ENCODE measurements at regions not wholly inside any gene's neighbourhood (a gene's known extent, or its start where the extent isn't known, plus 50 kb on each side); places are given as distances from the start of the nearest gene placed in this dataset.

- H2AFZ ChIP-seq (ENCODE audit: insufficient read depth, low read depth, low read length, poor library complexity, severe bottlenecking) = no peak overlapping the region
- no peaks in the 10 kb centered on the region for H3K27me3 Mint-ChIP-seq (ENCODE audit: low read depth in 3 of 3)
- H3K27ac ChIP-seq (ENCODE audit: low read depth in 1 of 2, low read length in 2 of 2) = no peak overlapping the region
- no peak overlapping the region for H3K4me3 ChIP-seq (replicated peaks in 1 of 3; ENCODE audit: low read depth in 2 of 3, low read length in 3 of 3)
- H3K4me1 Mint-ChIP-seq = peaks cover 8% of the 10 kb centered on the region
- H3K79me2 ChIP-seq (ENCODE audit: insufficient read depth, low read length) = no peaks in the 10 kb centered on the region
- H3K9ac ChIP-seq (ENCODE audit: insufficient read depth, low read length, poor library complexity, severe bottlenecking) = no peak overlapping the region
- peaks cover 0 to 3% (median 0%) of the 10 kb centered on the region in 7 donors for H3K9me3 Mint-ChIP-seq
- H3K4me2 ChIP-seq (replicated peaks; ENCODE audit: extremely low read depth, low read length, poor library complexity, severe bottlenecking) = no peak overlapping the region
- H3K4me3 Mint-ChIP-seq = no peak overlapping the region
- WGBS (ENCODE audit: insufficient coverage) = 94% methylated on average over 2 of the region's 9 CpGs
- H3K27ac Mint-ChIP-seq = no peak overlapping the region
- H3K4me1 ChIP-seq (ENCODE audit: control insufficient read depth in 1 of 2, insufficient read depth in 2 of 2, low read length in 2 of 2) = peaks cover 0 to 6% of the 10 kb centered on the region in 2 donors
- no peaks in the 10 kb centered on the region for H3K36me3 Mint-ChIP-seq
- H3K9me3 ChIP-seq (replicated peaks in 1 of 2; ENCODE audit: control insufficient read depth in 1 of 2, insufficient read depth in 1 of 2, low read length in 2 of 2) = no peaks in the 10 kb centered on the region
- TF ChIP-seq, protein P1, sequence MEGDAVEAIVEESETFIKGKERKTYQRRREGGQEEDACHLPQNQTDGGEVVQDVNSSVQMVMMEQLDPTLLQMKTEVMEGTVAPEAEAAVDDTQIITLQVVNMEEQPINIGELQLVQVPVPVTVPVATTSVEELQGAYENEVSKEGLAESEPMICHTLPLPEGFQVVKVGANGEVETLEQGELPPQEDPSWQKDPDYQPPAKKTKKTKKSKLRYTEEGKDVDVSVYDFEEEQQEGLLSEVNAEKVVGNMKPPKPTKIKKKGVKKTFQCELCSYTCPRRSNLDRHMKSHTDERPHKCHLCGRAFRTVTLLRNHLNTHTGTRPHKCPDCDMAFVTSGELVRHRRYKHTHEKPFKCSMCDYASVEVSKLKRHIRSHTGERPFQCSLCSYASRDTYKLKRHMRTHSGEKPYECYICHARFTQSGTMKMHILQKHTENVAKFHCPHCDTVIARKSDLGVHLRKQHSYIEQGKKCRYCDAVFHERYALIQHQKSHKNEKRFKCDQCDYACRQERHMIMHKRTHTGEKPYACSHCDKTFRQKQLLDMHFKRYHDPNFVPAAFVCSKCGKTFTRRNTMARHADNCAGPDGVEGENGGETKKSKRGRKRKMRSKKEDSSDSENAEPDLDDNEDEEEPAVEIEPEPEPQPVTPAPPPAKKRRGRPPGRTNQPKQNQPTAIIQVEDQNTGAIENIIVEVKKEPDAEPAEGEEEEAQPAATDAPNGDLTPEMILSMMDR (IDR thresholded peaks at IDR 0.05) = no peak
- no peaks in the 10 kb centered on the region for H3K27me3 ChIP-seq (ENCODE audit: control insufficient read depth in 2 of 2, insufficient read depth in 2 of 2, low read length in 2 of 2)
- no peaks in the 10 kb centered on the region for H3K36me3 ChIP-seq (replicated peaks in 1 of 2; ENCODE audit: control insufficient read depth in 1 of 2, insufficient read depth in 2 of 2, low read length in 2 of 2)
- intact Hi-C loops (cut with micrococcal nuclease) = no loop called here
- H4K20me1 ChIP-seq (ENCODE audit: insufficient read depth, low read length) = no peaks in the 10 kb centered on the region
- no peak for DNase-seq
Observed at GRCh38 chr10:123245264-123245663, 91.1 kb downstream of the BUB3 start.

DNA sequence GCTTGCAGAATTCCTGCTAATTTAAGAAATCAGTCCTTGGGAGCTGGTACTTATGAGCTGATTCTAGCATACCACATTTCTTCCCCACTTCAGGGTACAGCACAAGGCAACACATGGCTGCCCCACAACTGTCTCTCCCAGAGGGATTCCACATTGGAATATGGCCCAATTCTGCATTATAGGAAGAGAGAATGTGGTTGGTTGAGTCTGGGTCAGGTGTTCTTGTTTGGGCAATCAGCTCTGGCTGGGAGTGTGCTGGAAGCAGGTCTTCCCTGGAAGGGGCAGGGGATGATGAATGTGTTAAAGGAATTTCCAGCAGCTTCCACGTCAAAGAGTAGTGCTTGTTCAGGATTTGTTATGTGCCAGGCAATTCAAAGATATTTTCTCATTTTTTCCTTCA lies 95.7 kb downstream of the BUB3 start:
- Histone ChIP-seq H3K27ac (ENCODE audit: low read depth in 1 of 2, low read length in 2 of 2) (no peak overlapping the region), H3K4me1 (ENCODE audit: control insufficient read depth in 1 of 2, insufficient read depth in 2 of 2, low read length in 2 of 2) (no peaks in the 10 kb centered on the region), H3K27me3 (ENCODE audit: control insufficient read depth in 2 of 2, insufficient read depth in 2 of 2, low read length in 2 of 2) (no peaks in the 10 kb centered on the region), H3K79me2 (ENCODE audit: insufficient read depth, low read length) (no peaks in the 10 kb centered on the region), H3K9me3 (replicated peaks in 1 of 2; ENCODE audit: control insufficient read depth in 1 of 2, insufficient read depth in 1 of 2, low read length in 2 of 2) (peaks cover 7 to 9% of the 10 kb centered on the region in 2 donors), H3K4me2 (replicated peaks; ENCODE audit: extremely low read depth, low read length, poor library complexity, severe bottlenecking) (no peak overlapping the region), H2AFZ (ENCODE audit: insufficient read depth, low read depth, low read length, poor library complexity, severe bottlenecking) (no peak overlapping the region), H3K9ac (ENCODE audit: insufficient read depth, low read length, poor library complexity, severe bottlenecking) (no peak overlapping the region), H3K4me3 (replicated peaks in 1 of 3; ENCODE audit: low read depth in 2 of 3, low read length in 3 of 3) (no peak overlapping the region), H4K20me1 (ENCODE audit: insufficient read depth, low read length) (no peaks in the 10 kb centered on the region), H3K36me3 (replicated peaks in 1 of 2; ENCODE audit: control insufficient read depth in 1 of 2, insufficient read depth in 2 of 2, low read length in 2 of 2) (no peaks in the 10 kb centered on the region)
- peaks cover 0 to 2% (median 2%) of the 10 kb centered on the region in 3 donors for H3K27me3 Mint-ChIP-seq (ENCODE audit: low read depth in 3 of 3)
- H3K9me3 Mint-ChIP-seq = peaks cover 0 to 3% (median 0%) of the 10 kb centered on the region in 7 donors
- DNase-seq = no peak
- TF ChIP-seq, protein P1 (IDR thresholded peaks at IDR 0.05) = no peak
- H3K27ac Mint-ChIP-seq = no peak overlapping the region
- no peaks in the 10 kb centered on the region for H3K4me1 Mint-ChIP-seq
- H3K36me3 Mint-ChIP-seq = no peaks in the 10 kb centered on the region
- H3K4me3 Mint-ChIP-seq = no peak overlapping the region
- WGBS (ENCODE audit: insufficient coverage) = no CpG with 5 or more reads among the region's 1 CpG
- intact Hi-C loops (cut with micrococcal nuclease) = no loop called here
